ENCODE measurements at regions not wholly inside any gene's neighbourhood (a gene's known extent, or its start where the extent isn't known, plus 50 kb on each side); places are given as distances from the start of the nearest gene placed in this dataset.

- TF ChIP-seq CTCF (IDR thresholded peaks at IDR 0.05; ENCODE audit: extremely low read depth in 1 of 2, insufficient read depth in 1 of 2, low read depth in 1 of 2, low read length in 2 of 2) (no peak), POLR2A (IDR thresholded peaks at IDR 0.05; ENCODE audit: low read depth, low read length) (no peak), MYC (IDR thresholded peaks at IDR 0.05; ENCODE audit: low read depth, low read length) (no peak), POLR2AphosphoS5 (IDR thresholded peaks at IDR 0.05; ENCODE audit: insufficient read depth, low read depth, low read length) (no peak), EZH2 (IDR thresholded peaks at IDR 0.05; ENCODE audit: borderline replicate concordance, low read depth, low read length, severe bottlenecking) (no peak), JUN (IDR thresholded peaks at IDR 0.05; ENCODE audit: borderline replicate concordance, insufficient read depth, insufficient read length, low read depth) (no peak), MAX (IDR thresholded peaks at IDR 0.05; ENCODE audit: insufficient read depth, insufficient read length) (no peak)
Observed at GRCh38 chr11:112401036-112401769, 140.5 kb upstream of the PLET1 start.
